Activated CD4-positive, alpha-beta T cell treated with anti-CD3 and anti-CD28 coated beads, Interleukin-10, Interleukin-2, amounts not matched to agents 100 ng/mL and 50 ng/mL, durations not matched to agents 16 hours and 8 hours (primary cell): ENCODE measurements at regions not wholly inside any gene's neighbourhood (a gene's known extent, or its start where the extent isn't known, plus 50 kb on each side); places are given as distances from the start of the nearest gene placed in this dataset.

Experiments
- DNase-seq: peaks from one replicate; pipeline ENCODE4 v3.0.0-alpha.2; 2020

- no peak for DNase-seq
Measured at GRCh38 chr4:110780538-110780937, 157.7 kb upstream of the PITX2 start.

- DNase-seq = no peak
Measured at GRCh38 chr4:110781944-110782343, 159.1 kb upstream of the PITX2 start.

GRCh38 chr4:110787109-110787508, 164.2 kb upstream of the PITX2 start:
- DNase-seq = no peak

GRCh38 chr4:110787707-110788106, 164.8 kb upstream of the PITX2 start:
- peak; percentile 4 for DNase-seq

GRCh38 chr4:110788302-110788701, 165.4 kb upstream of the PITX2 start:
- DNase-seq = no peak

- DNase-seq = no peak
Measured at GRCh38 chr4:110792036-110792435, 169.2 kb upstream of the PITX2 start.

DNA sequence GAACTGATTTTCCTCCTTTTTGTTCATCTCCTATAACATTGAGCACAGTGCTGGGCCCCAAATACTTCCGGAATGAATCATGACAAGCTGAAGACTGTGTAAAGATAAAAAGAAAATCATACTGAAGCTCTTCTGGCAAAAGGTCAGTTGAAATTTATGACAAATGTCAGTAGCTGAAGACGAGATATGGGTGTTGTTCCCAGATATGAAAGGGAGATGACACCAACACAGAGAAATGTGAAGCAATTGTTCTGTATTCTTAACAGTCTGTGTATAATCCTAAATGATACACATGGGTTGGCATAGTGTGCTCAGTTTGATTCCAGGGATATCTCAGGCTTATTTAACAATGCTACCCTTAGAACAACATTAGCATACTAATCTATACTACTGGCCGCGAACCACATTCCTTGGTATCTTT, 170.5 kb upstream of the PITX2 start:
- DNase-seq = no peak

DNA sequence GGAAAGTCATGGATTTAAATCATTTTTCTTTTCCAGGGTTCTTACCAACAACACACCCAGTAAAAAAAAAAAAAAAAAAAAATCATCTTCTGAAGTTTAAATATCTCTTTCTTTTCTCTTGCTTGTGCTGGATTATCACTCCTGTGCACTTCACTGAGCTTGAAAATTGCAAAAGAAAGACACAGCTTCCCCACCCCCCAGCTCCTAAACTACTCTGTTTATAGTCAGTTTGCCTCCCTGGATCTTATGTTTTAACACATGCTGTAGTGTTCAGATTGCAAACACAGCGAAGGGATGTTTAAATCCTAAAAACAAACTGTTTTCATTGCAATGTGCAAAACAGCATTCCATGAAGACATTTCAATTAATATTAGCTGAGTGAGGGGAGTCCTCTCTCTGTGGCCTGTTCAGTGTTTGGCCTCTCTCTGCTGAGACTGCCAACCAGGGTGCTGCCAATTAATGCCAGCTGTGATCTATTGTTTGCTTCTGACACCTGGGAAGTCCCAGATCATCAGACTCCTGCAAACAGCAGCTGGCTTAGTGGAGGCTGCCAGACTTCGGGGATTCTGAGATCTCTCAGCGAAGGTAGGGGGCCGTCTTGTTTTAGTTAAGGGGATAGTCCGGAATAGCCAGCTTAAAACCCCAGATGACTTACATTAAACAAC, 171.1 kb upstream of the PITX2 start:
- DNase-seq = no peak

GRCh38 chr4:110795971-110796370, 173.1 kb upstream of the PITX2 start:
- DNase-seq = no peak

- DNase-seq = no peak
Measured at GRCh38 chr4:110797486-110797885, 174.6 kb upstream of the PITX2 start.

DNA sequence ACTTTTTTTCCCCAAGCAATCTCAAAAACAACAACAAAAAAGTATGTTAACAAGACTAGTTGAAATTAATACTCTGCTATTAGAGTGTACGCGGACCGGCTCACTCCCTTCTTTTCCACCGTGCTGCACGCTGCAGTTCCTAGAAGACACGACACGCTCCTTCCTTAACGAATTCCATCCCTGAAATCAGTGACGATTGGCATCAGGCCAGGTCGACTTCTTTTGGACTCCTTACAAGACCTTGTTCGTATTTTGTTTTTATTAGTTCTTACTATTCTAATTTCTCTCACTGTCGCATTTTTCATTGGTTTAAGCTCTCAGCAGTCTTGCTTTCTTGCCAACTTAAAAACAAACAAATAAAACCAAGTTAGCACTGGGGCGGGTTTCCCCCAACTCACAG, 175.8 kb upstream of the PITX2 start:
- DNase-seq = no peak

DNA sequence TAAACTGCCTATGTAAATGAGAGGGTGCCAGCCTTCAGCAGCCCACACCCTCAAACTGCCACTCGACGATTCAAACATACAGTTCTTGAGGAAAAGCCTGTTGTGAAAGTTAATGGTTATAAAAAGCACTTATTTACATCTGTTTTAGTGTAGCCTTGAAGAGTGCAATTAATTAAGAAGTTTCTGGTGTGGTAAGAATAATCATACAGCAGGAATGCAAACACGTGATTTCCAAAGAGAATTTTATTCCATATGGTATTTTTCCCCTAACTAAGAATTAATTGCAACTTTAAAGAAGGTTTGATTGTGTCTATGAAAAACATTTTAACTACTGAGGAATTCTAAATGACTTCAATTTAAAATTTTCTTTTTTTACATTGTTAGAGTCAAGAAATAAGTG, 176.3 kb upstream of the PITX2 start:
- no peak for DNase-seq

DNA sequence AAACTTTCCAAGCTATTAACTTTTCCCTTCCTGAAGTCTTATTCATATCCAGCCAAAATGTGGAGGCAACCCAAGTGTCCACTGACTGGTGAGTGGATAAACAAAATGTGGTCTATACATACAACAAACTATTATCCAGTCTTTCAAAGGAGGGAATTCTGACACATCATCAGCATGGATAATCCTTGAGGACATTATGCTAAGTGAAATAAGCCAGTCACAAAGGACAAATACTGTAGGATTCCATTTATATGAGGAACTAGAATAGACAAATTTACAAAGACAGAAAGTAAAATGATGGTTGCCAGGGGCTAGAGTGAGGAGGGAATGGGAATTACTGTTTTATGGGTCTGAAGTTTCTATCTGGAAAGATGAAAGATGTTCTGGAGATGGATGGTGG, 178.7 kb upstream of the PITX2 start:
- no peak for DNase-seq

DNA sequence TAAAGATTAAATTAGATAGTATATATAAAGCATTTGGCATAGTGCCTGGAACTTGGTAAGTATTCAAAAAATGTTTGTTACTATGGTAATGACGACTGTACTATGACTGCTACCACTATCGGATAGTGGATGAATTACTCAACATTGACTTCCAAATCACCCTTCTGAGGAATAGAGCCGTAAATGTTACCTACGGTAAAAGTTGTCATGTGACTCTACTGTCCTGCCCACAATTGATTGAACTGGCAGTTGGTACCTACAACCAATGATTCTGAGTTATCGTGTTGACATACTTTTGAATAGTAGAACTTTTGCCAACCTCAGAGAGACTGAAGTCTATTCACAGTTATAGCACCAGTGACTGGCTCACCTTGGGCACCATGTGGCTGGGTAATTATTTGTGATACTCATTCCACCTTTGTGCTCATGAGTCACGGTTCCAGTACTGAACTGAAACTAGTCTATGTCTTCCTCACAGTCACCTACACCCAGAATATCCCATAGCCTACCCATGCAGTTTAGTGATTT, 185.5 kb upstream of the PITX2 start:
- no peak for DNase-seq

GRCh38 chr4:110815950-110816349, 193.1 kb upstream of the PITX2 start:
- no peak for DNase-seq

GRCh38 chr4:110816367-110816766, 193.5 kb upstream of the PITX2 start:
- no peak for DNase-seq

DNA sequence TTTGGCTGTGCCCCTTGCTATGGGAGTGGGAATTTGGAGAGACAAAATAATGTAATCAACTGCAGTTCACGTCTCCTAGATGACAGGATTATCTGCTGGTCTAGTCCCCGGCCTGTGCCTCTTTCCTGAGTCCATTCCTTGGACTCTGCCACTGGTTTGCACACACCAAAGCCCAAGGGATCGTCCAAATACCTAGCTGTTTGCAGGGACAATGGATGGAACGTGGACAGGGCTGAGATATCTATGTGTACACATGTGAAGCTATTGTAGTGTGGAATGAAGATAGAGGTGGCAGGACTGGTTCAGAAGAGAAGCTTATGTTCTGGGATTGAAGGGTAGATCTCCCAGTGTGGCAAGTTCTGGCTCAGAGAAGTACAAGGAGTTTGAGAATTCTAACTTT, 198.3 kb upstream of the PITX2 start:
- no peak for DNase-seq

- DNase-seq = no peak
Measured at GRCh38 chr4:110823251-110823650, 200.4 kb upstream of the PITX2 start.

GRCh38 chr4:110824344-110824743, 201.5 kb upstream of the PITX2 start:
- no peak for DNase-seq

- no peak for DNase-seq
Measured at GRCh38 chr4:110826656-110827055, 203.8 kb upstream of the PITX2 start.

GRCh38 chr4:110830461-110830860, 207.6 kb upstream of the PITX2 start:
- no peak for DNase-seq

GRCh38 chr4:110837896-110838450, 215.1 kb upstream of the PITX2 start:
- no peak for DNase-seq

- no peak for DNase-seq
Measured at GRCh38 chr4:110840221-110840654, 217.4 kb upstream of the PITX2 start.

DNA sequence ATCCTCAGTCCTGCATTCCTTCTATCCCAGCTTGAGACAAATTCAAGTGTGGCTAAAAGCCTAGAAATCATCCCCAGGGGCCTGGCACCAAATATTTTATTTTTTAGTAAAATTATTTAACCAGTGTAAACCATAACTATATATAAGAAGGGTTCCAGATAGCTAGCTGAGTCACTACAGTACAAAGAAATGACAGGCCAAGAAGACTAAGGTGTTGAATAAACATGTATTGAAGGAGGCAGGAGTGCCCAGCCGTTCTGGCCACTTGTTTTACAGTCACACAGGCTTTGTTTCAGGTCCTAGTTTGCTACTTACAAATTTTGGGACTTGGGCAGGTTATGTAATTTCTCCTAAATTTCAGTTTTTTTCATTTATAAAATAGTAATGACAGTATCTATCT, 225.9 kb upstream of the PITX2 start:
- no peak for DNase-seq

DNA sequence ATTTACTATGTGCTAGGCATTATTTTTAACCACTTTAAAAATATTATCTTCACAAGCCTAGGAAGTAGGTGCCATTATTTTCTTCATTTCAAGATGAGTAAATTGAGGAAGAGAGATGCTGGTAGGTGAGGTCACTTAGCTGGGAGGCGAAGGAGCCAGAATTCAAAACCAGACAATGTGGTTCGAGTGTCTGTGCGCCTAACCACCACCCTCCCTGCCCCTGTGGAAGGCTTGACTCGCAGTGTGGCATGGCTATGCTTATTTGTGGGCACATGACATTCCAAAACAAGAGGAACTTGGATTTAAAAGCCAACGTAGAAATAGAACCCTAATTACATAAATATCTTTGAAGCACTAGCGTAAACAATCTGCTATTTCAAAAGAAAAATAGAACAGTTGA, 226.6 kb upstream of the PITX2 start:
- DNase-seq = no peak
